ENCODE measurements at regions not wholly inside any gene's neighbourhood (a gene's known extent, or its start where the extent isn't known, plus 50 kb on each side); places are given as distances from the start of the nearest gene placed in this dataset.
"Not testable (repeated sequence)": the region's sequence is repeated elsewhere in the genome, so short reads cannot be mapped to it uniquely, and the experiment has no call there.

- DNase-seq: no peak
Observed at GRCh38 chr18:22044474-22045220, 124.7 kb upstream of the GATA6 start.

- DNase-seq: no peak
Observed at GRCh38 chr18:22045221-22045918, 124.0 kb upstream of the GATA6 start.

GRCh38 chr18:22046473-22046872 lies 122.9 kb upstream of the GATA6 start:
- no peak for DNase-seq

- no peak for DNase-seq
Observed at GRCh38 chr18:22047485-22047884, 121.9 kb upstream of the GATA6 start.

- DNase-seq: no peak
Observed at GRCh38 chr18:22048221-22048620, 121.2 kb upstream of the GATA6 start.

GRCh38 chr18:22048932-22049615 lies 120.3 kb upstream of the GATA6 start:
- no peak for DNase-seq

- no peak for DNase-seq
Observed at GRCh38 chr18:22052405-22053105, 116.8 kb upstream of the GATA6 start.

GRCh38 chr18:22055466-22056238 lies 113.7 kb upstream of the GATA6 start:
- no peak for DNase-seq

- DNase-seq: no peak
Observed at GRCh38 chr18:22056950-22057349, 112.4 kb upstream of the GATA6 start.

- DNase-seq: no peak
Observed at GRCh38 chr18:22057908-22058527, 111.4 kb upstream of the GATA6 start.

- DNase-seq: no peak
Observed at GRCh38 chr18:22060361-22060760, 109.0 kb upstream of the GATA6 start.

GRCh38 chr18:22063102-22063501 lies 106.3 kb upstream of the GATA6 start:
- DNase-seq: no peak

- no peak for DNase-seq
Observed at GRCh38 chr18:22063672-22064071, 105.7 kb upstream of the GATA6 start.

GRCh38 chr18:22064581-22064980 lies 104.8 kb upstream of the GATA6 start:
- DNase-seq: no peak

GRCh38 chr18:22065311-22065710 lies 104.1 kb upstream of the GATA6 start:
- DNase-seq: no peak

GRCh38 chr18:22066083-22066485 lies 103.3 kb upstream of the GATA6 start:
- no peak for DNase-seq

- DNase-seq: no peak
Observed at GRCh38 chr18:22067109-22067508, 102.3 kb upstream of the GATA6 start.

GRCh38 chr18:22067682-22068081 lies 101.7 kb upstream of the GATA6 start:
- no peak for DNase-seq

- DNase-seq: not testable (repeated sequence)
Observed at GRCh38 chr18:22068784-22069183, 100.6 kb upstream of the GATA6 start.

- DNase-seq: no peak
Observed at GRCh38 chr18:22069916-22070315, 99.5 kb upstream of the GATA6 start.

- no peak for DNase-seq
Observed at GRCh38 chr18:22073411-22073810, 96.0 kb upstream of the GATA6 start.
